T47D (cell line): ENCODE measurements at regions not wholly inside any gene's neighbourhood (a gene's known extent, or its start where the extent isn't known, plus 50 kb on each side); places are given as distances from the start of the nearest gene placed in this dataset.

Experiments
- DNase-seq, 2 experiments: peaks; one replicate each; pipeline versions ENCODE4 v3.0.0 to v3.0.0-alpha.2; 2011 to 2012; ENCODE audit warnings: low read depth in 1 of 2, low spot score in 1 of 2
- JUND ChIP-seq: IDR thresholded peaks from 2 replicates; pipeline ENCODE4 v1.6.1; 2012; ENCODE audit warnings: low read depth
- in situ Hi-C: cut with HindIII; loops from 2 replicates; pipeline ENCODE4 v1.10.0; 2016; ENCODE audit warnings: low sequenced_read_pairs, low pct_unique_long_range_greater_than_20kb

DNA sequence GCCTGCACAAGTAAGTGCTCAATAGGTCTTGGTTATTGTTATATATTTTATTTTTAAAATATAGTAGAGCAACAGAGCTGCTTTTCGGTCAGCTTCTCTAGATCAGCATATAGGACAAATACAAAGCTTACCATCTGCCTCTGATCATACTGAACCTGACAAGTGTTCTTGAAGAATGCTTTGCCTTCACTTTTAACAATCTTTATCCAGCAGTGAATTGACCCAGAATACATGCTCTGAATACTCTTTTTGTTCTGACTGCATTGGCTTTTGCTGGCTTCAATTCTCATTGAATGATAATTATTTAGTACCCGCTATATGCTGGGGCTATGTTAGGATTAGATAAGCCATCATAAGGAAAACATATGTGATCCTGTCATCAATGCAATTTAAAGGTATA is 137.8 kb downstream of the DHRS2 start:
- no peak for TF ChIP-seq JUND
- DNase-seq = no peak
- in situ Hi-C loops = no loop called here

DNA sequence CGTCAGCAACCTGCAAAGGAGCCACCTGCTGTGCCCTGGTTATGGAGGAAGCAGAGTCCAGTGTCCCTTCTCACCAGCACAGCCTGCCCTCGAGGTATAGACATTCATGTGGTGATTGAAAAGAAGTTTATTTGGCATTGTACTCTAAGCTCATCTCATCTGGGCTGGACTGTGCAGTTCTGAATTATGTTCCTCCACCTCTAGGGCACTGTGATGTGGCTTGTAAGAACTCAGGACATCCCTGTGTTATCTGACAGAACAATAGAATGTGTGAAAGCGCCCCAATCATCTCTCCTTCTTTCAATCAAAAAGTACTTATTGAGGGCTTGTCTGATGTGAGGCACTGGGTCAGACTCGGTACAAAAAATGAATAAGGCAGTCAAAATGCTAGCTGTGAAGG is 140.1 kb downstream of the DHRS2 start:
- peak in 1 of 2 experiments; percentile 1 for DNase-seq
- in situ Hi-C loops = no loop called here
- no peak for TF ChIP-seq JUND

DNA sequence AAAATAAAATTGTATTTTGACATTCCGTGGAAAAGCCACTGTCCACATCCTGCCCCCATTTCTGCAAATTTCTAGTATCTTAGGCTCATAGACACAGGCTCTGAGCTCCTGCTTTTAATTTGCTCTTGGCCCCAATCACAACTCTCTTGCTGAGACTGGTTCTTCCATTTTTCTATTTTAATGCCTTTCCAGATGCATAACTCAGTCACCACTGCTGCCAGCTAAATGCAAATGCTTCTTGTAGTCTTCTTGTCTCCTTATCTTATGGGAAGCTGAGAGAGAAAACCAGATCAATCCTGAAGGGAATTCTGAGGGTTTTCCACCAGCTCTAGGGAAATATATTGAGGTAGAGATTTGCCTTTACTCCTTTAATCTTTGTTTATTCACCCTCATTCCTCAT is 149.0 kb downstream of the DHRS2 start:
- no peak for TF ChIP-seq JUND
- DNase-seq = no peak
- in situ Hi-C loops = no loop called here

DNA sequence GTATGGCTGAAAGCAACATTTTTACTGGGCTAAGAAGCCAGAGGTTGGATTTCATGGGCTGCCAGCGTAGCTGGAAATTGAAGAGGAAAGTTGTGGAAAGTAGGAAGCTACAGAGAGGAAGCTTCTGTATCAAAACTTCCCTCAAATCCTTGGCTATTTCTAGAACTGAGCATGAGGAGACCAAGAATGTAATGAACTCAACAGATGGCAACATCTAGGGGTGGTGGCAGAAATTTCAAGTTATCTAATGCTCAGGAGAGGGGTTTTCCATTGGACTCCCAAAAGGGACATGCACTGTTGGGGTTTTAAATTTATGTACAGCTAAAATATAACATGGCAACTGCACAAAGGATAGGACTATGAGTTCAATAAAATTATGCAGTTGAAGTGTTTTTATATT is 151.3 kb downstream of the DHRS2 start:
- TF ChIP-seq JUND = no peak
- no peak for DNase-seq
- in situ Hi-C loops = no loop called here

DNA sequence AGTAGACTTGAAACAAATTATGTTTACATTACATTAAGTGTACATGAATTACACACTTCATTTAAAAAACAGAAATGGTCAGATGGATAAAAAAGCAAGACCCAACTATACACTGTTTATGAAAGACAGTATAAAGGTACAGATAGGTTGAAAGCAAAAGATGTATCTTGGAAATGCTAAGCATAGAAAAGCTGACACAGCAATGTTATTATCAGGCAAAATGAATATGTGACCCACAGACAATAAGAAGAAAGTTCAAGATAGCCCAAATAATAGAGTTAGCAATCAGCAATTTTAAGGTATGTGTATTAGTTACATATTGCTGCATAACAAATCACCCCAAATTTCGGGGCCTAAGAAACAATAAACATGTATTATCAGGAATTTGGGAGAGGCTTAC is 153.5 kb downstream of the DHRS2 start:
- in situ Hi-C loops = no loop called here
- no peak for TF ChIP-seq JUND
- no peak for DNase-seq

DNA sequence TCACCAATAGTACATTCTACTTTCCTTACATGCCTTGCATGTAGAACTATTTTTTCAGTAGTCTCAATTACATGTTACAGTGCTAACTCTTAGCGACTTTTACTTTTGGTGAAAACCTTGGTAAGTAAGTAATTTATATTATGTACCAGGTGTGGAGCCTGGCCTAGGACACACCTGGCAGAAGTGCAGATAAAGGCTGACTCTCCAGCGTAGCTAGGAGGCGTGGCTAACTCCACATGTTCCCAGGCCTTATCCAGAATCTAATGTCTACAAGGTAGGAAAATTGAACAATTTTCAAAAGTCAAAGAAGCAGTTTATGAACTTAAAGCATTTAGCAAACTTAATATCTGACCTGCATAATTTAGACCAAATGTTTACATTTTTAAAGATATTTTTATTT is 157.4 kb downstream of the DHRS2 start:
- no peak for TF ChIP-seq JUND
- DNase-seq = no peak
- in situ Hi-C loops = no loop called here

DNA sequence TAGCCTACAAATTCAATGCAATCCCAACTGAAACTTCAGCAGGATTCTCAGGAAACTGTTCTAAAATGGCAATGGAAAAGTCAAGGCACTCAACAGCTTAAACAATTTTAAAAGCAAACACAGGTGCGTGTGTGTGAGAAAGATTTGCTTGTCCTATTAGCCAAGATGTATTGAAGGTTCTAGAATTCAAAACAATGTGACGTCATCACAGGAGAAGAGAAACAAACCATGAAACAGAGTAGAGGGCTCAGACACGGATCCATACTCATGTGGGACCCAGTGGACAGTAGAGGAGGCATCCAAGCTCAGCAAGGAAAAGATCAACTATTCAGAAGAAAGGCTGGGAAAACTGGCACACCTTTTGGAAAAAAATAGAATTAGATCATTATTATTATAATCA is 152.8 kb upstream of the DHRS4 start:
- DNase-seq = no peak
- in situ Hi-C loops = no loop called here
- TF ChIP-seq JUND = no peak

DNA sequence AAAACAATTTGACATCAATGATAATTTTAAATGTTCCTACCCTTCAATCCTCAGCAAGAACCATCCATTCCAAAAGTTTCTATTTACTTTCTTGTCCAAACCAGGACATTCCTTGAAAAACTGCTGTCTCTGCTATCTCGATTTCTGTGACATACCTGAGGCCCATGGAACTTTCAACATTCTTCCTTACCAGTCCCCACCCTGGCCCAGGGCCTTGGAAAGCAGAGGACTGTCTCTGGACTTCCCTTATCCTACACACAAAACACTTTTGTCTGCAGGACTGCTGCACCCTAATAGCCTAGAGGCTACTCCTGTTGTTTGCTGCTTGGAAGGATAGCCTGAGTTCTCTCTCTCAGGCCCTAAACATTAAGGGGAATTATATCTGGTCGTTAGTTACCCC is 151.8 kb upstream of the DHRS4 start:
- in situ Hi-C loops = no loop called here
- DNase-seq = no peak
- no peak for TF ChIP-seq JUND

DNA sequence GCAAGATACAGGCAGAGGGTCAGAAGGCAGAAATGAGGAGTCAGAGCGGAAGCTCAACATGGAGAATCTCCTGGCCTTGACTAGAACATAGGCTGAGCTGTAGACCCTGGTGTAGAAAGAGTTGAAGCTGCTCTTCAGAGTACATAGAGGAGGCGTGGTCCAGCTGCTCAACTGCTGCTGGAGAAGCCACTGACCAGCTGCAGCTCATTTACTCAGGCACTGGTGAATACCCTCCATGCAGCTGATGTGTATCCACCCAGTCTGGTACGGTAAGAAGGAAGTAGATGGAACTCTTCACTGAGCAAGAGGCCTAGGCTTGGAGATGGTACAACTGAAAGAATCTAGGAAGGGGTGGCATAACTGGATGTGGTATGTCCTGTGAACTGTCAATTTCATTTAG is 148.8 kb upstream of the DHRS4 start:
- TF ChIP-seq JUND = no peak
- DNase-seq = no peak
- in situ Hi-C loops = no loop called here

DNA sequence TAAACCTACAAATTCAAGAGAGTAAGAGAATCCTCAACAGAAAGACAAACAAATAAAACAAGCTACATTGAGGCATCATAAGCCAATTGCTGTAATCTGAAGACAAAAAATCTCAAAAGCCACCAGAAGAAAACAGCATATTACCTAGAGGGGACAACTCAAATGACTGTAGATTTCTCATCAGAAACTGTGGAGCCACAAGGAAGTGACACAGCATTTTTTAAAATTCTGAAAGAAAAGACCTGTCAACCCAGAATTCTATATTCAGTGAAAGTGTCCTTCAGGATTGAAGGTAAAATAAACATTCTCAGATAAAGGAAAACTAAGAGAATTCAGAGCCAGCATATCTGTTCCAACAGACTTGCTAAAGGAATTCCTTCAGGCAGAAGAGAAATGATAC is 147.8 kb upstream of the DHRS4 start:
- in situ Hi-C loops = no loop called here
- DNase-seq = no peak
- no peak for TF ChIP-seq JUND

DNA sequence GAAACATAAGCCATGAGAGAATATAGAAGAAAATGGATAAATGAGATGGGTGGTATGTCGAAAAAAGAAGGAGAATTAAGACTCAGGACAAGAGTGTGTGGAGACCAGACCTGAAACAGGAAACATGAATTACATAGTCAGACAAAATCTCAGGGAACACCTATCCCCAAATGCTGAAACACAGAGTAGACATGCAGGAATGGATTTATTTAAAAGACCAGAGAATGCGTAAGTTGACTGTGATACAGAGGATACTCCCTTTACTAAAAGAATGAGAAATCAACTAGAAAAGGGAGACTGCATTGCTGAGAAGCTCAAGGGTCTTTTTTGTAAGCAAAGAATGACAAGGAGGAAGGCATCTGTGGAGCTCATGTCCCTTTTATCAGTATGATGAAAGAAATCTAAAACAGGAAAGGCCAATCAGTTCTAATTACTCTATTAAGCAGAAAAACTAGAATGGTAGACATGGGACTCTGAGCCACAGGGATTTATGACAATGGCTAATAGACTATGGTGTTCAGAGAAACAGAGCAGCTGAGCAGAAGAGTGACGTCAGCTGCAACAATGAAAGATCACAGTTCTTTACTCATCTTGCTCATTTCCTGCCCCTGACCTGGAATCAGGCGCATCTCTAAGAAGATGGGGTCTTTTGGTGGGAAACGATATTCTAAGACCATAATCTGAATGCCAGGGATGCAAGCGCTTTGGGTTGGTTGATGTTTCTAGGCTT is 138.9 kb upstream of the DHRS4 start:
- TF ChIP-seq JUND = no peak
- in situ Hi-C loops = no loop called here
- DNase-seq = no peak

DNA sequence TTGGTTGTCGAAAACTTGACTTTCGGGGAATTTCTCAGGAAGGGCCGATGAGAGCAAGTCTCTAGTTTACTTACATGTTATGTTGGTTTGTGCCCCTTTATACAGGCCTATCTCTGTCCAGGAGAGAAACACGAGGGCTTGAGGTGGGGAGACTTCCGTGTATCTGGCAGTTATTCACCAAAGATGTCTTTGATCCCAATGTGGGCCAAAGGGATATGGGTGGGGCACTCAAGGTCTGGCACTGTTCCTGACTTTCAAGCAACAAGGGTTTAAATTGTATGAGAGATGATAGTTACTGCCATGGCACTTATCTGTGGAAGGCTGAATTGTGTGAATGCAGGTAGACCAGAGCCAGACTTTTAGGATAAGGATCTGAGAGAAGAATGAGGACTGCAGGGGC is 137.2 kb upstream of the DHRS4 start:
- DNase-seq = no peak
- in situ Hi-C loops = no loop called here

DNA sequence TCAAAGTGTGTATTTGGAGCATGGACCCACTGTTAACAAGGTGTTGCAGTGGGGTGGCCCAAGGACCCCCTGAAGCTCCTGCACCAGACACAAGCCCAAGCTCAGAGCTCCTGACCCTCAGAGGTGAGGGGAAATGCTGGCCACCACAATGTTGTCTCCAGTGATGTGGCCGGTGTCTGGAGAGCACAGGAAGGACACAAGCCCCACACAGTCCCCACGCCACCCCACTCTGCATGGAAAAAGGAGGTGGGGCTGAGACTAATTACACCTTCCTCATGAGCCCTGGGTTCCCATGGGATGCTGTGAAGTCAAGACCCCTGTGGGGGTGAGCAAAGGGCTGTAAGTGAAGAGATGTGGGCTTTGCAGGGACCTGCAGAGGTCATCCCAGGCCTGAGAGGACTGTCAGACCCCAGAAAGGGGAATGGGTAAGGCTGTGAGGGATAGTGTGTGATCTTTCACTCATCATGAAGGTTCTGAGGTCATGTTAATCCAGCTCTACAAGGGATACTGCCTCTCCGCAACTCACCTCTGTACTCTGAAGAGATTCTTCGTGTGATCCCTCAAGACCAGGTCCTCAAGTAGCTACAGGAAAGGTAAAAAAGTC is 136.3 kb upstream of the DHRS4 start:
- DNase-seq = no peak
- no peak for TF ChIP-seq JUND
- in situ Hi-C loops = no loop called here

More for the DNA sequence above, 137.2 kb upstream of the DHRS4 start:
- no peak for TF ChIP-seq JUND
